ENCODE measurements at regions not wholly inside any gene's neighbourhood (a gene's known extent, or its start where the extent isn't known, plus 50 kb on each side); places are given as distances from the start of the nearest gene placed in this dataset.

DNA sequence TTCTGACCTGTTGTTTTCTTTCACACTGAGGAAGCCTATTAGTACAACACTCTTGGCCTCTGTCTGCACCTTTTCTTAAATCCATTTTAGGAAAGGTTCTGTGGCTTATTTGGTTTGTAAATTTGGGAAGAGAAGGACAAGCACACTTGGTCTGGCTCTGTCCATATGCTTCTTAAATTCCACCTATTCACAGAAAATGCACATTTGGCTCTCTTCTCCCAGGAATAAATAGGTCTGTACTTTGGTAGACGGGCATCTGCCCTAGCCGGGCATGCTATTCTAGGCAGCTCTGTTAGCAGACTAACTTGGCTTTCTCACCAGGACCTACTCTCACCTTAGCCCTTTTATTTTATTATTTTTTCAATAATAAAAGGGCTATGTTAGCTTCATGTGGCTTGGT, 1211.8 kb upstream of the SLC39A10 start:
- H3K27me3 ChIP-seq (ENCODE audit: low read length), result no peaks in the 10 kb centered on the region
- no peaks in the 10 kb centered on the region for H4K20me1 ChIP-seq (ENCODE audit: low read length)
- no peaks in the 10 kb centered on the region for H3K36me3 ChIP-seq (ENCODE audit: low read depth, low read length)
- ChIA-PET CTCF (no interaction called here), POLR2A (ENCODE audit: unreplicated experiment) (no interaction called here)
- no peak overlapping the region for H3K27ac ChIP-seq (ENCODE audit: low read length)
- H3K4me3 ChIP-seq (ENCODE audit: low read length), result no peak overlapping the region
- no peaks in the 10 kb centered on the region for H3F3A ChIP-seq (ENCODE audit: low read length, unreplicated experiment)
- H3K9ac ChIP-seq (ENCODE audit: low read length), result no peak overlapping the region
- intact Hi-C loops (cut with micrococcal nuclease), result no loop called here
- ATAC-seq (no peak), DNase-seq (no peak)
- TF ChIP-seq, protein P1, sequence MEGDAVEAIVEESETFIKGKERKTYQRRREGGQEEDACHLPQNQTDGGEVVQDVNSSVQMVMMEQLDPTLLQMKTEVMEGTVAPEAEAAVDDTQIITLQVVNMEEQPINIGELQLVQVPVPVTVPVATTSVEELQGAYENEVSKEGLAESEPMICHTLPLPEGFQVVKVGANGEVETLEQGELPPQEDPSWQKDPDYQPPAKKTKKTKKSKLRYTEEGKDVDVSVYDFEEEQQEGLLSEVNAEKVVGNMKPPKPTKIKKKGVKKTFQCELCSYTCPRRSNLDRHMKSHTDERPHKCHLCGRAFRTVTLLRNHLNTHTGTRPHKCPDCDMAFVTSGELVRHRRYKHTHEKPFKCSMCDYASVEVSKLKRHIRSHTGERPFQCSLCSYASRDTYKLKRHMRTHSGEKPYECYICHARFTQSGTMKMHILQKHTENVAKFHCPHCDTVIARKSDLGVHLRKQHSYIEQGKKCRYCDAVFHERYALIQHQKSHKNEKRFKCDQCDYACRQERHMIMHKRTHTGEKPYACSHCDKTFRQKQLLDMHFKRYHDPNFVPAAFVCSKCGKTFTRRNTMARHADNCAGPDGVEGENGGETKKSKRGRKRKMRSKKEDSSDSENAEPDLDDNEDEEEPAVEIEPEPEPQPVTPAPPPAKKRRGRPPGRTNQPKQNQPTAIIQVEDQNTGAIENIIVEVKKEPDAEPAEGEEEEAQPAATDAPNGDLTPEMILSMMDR (conservative IDR thresholded peaks at IDR 0.05; ENCODE audit: low read depth, low read length), result no peak
- TF ChIP-seq EZH2 (IDR thresholded peaks at IDR 0.05; ENCODE audit: low read length, unreplicated experiment), result no peak
- no peak for TF ChIP-seq EZH2phosphoT487 (IDR thresholded peaks at IDR 0.05; ENCODE audit: borderline replicate concordance, low read length)
- H3K4me2 ChIP-seq (ENCODE audit: low read length), result no peak overlapping the region
- H2AFZ ChIP-seq (ENCODE audit: low read length), result no peak overlapping the region
- no peaks in the 10 kb centered on the region for H3K79me2 ChIP-seq (ENCODE audit: low read length)
- BruUV-seq (replicated peaks), result no TSS peak
- H3K4me1 ChIP-seq (ENCODE audit: insufficient read depth, low read length), result no peaks in the 10 kb centered on the region
- no peaks in the 10 kb centered on the region for H3K9me2 ChIP-seq (replicated peaks; ENCODE audit: low read length)
- H3K9me3 ChIP-seq (ENCODE audit: low read length), result no peaks in the 10 kb centered on the region

DNA sequence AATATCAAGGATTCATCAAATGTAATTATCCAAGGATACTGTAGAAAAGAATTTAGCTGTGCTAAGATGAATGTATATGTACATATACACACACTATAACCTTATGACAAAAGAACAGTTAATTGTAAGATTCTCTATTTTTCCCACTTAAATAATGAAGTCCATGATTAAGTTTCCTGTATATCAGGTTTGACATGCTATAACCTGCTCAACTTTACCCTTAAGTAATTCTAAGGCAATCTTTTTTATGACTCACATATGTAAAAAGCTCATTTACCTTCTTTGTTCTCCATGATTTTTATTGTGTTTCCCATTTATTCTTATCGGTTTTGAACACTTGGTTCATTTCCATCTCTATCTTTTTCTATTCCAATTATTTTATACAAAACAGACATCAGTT, 1213.1 kb upstream of the SLC39A10 start:
- Histone ChIP-seq H3K4me1 (ENCODE audit: insufficient read depth, low read length) (no peaks in the 10 kb centered on the region), H3K79me2 (ENCODE audit: low read length) (no peaks in the 10 kb centered on the region), H3K9me2 (replicated peaks; ENCODE audit: low read length) (no peaks in the 10 kb centered on the region), H3K27ac (ENCODE audit: low read length) (no peak overlapping the region), H2AFZ (ENCODE audit: low read length) (no peak overlapping the region), H3K27me3 (ENCODE audit: low read length) (no peaks in the 10 kb centered on the region), H3K9me3 (ENCODE audit: low read length) (no peaks in the 10 kb centered on the region), H3K4me2 (ENCODE audit: low read length) (no peak overlapping the region), H3K4me3 (ENCODE audit: low read length) (no peak overlapping the region), H4K20me1 (ENCODE audit: low read length) (no peaks in the 10 kb centered on the region), H3F3A (ENCODE audit: low read length, unreplicated experiment) (no peaks in the 10 kb centered on the region), H3K36me3 (ENCODE audit: low read depth, low read length) (no peaks in the 10 kb centered on the region), H3K9ac (ENCODE audit: low read length) (no peak overlapping the region)
- BruUV-seq (replicated peaks), result no TSS peak
- no peak for ATAC-seq
- CTCF ChIA-PET, result no interaction called here
- intact Hi-C loops (cut with micrococcal nuclease), result no loop called here
- no peak for TF ChIP-seq EZH2 (IDR thresholded peaks at IDR 0.05; ENCODE audit: low read length, unreplicated experiment)
- TF ChIP-seq, protein P1 (conservative IDR thresholded peaks at IDR 0.05; ENCODE audit: low read depth, low read length), result no peak
- TF ChIP-seq EZH2phosphoT487 (IDR thresholded peaks at IDR 0.05; ENCODE audit: borderline replicate concordance, low read length), result no peak
- DNase-seq, result no peak
- POLR2A ChIA-PET (ENCODE audit: unreplicated experiment), result no interaction called here

DNA sequence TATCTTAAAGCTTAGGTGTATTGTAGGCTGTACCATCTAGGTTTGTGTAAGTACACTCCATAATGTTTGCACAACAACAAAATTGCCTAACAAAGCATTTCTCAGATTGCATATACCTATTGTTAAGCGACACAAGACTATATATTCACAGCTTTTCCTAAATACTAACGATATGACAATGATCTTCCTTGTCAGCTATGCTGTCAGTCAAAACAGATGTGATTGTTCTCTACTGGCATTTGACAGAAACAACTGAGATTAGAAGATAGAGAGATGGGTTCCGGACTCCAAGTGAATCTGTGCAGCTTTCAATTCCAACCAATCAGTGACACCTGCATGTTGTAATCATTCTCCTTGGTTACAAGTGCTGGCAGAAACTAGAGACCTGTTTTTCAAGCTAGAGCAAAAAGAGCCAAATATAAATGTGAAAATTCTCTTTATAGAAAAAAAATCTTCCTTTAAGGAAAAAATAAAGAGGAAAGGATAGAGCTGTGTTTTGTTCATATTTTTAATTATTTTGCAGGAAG, 1232.3 kb upstream of the SLC39A10 start:
- intact Hi-C loops (cut with micrococcal nuclease), result no loop called here
- Histone ChIP-seq H3K9ac (ENCODE audit: low read length) (no peak overlapping the region), H3K9me2 (replicated peaks; ENCODE audit: low read length) (no peaks in the 10 kb centered on the region), H3K79me2 (ENCODE audit: low read length) (no peaks in the 10 kb centered on the region), H3K4me3 (ENCODE audit: low read length) (no peak overlapping the region), H4K20me1 (ENCODE audit: low read length) (no peaks in the 10 kb centered on the region), H3K27me3 (ENCODE audit: low read length) (no peaks in the 10 kb centered on the region), H3K27ac (ENCODE audit: low read length) (no peak overlapping the region), H3K9me3 (ENCODE audit: low read length) (no peaks in the 10 kb centered on the region), H3K36me3 (ENCODE audit: low read depth, low read length) (no peaks in the 10 kb centered on the region), H3K4me1 (ENCODE audit: insufficient read depth, low read length) (no peaks in the 10 kb centered on the region), H3F3A (ENCODE audit: low read length, unreplicated experiment) (no peaks in the 10 kb centered on the region), H3K4me2 (ENCODE audit: low read length) (no peak overlapping the region), H2AFZ (ENCODE audit: low read length) (no peak overlapping the region)
- no TSS peak for BruUV-seq (replicated peaks)
- CTCF ChIA-PET, result no interaction called here
- ATAC-seq, result no peak
- DNase-seq, result no peak
- TF ChIP-seq EZH2 (IDR thresholded peaks at IDR 0.05; ENCODE audit: low read length, unreplicated experiment) (no peak), EZH2phosphoT487 (IDR thresholded peaks at IDR 0.05; ENCODE audit: borderline replicate concordance, low read length) (no peak)
- TF ChIP-seq, protein P1 (conservative IDR thresholded peaks at IDR 0.05; ENCODE audit: low read depth, low read length), result no peak
- POLR2A ChIA-PET (ENCODE audit: unreplicated experiment), result no interaction called here
